ENCODE measurements at regions not wholly inside any gene's neighbourhood (a gene's known extent, or its start where the extent isn't known, plus 50 kb on each side); places are given as distances from the start of the nearest gene placed in this dataset.
A peak's percentile ranks its signal among the peaks of the same experiment; 100 is the strongest.

DNA sequence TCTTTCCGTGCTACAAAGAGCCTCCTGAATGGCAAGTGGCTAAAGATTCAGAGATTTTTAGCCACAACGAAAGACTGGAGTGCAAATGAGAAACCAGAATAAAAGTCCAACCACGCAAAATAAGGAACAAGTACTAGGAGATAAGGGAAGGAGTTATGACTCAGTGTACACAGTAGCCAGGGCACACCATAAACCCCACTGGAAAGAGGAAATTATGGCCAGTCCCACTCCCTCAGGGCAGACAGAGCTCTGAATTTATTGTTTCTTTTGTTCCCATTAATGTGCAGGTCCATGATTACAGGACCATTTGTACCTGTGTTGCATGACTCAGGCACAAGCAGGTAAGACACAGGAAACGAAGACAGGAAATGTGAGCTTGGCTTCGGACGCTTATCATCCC, 150.3 kb upstream of the PREP start:
- ChIA-PET CTCF (interaction anchor here (0.5 to 1.0 kb wide), 2 partner anchors 65 to 597 kb away, joined by 3 read pairs; no protein-coding TSS in a partner anchor), POLR2A (no interaction called here)
- Histone ChIP-seq H3K4me3 (no peak overlapping the region), H3K4me1 (peaks cover 7% of the 10 kb centered on the region; the same call in 1 of the 3 replicates), H3K27ac (peak overlapping the region; percentile 30 to 51; a peak in 3 of 6 replicates), H3K9me3 (no peaks in the 10 kb centered on the region), H3K4me2 (no peak overlapping the region)
- ATAC-seq (no peak), DNase-seq (ENCODE audit: low read depth in 1 of 2, low spot score in 1 of 2) (no peak), FAIRE-seq (no peak)
- TF ChIP-seq, protein P1, sequence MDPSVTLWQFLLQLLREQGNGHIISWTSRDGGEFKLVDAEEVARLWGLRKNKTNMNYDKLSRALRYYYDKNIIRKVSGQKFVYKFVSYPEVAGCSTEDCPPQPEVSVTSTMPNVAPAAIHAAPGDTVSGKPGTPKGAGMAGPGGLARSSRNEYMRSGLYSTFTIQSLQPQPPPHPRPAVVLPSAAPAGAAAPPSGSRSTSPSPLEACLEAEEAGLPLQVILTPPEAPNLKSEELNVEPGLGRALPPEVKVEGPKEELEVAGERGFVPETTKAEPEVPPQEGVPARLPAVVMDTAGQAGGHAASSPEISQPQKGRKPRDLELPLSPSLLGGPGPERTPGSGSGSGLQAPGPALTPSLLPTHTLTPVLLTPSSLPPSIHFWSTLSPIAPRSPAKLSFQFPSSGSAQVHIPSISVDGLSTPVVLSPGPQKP (IDR thresholded peaks at IDR 0.05; ENCODE audit: low read depth, low read length), result no peak
- no peak for TF ChIP-seq POLR2A (IDR thresholded peaks at IDR 0.05; ENCODE audit: low read length)
- no peak for TF ChIP-seq SREBF2 (IDR thresholded peaks at IDR 0.05)
- TF ChIP-seq CBX2 (IDR thresholded peaks at IDR 0.05; ENCODE audit: borderline replicate concordance, low read depth), result no peak
- no peak for TF ChIP-seq HOXB13 (CRISPR knock-in tag; IDR thresholded peaks at IDR 0.05; ENCODE audit: low read depth)
- no peak for TF ChIP-seq MAFK (IDR thresholded peaks at IDR 0.05; ENCODE audit: partially characterized antibody)
- TF ChIP-seq CBX8 (IDR thresholded peaks at IDR 0.05), result no peak
- no peak for TF ChIP-seq CHD4 (IDR thresholded peaks at IDR 0.05; ENCODE audit: borderline replicate concordance)
- no peak for TF ChIP-seq ZSCAN20 (CRISPR knock-in tag; IDR thresholded peaks at IDR 0.05)
- no peak for TF ChIP-seq RFX5 (IDR thresholded peaks at IDR 0.05)
- no peak for TF ChIP-seq POLR2AphosphoS2 (conservative IDR thresholded peaks at IDR 0.05; ENCODE audit: low read length)
- TF ChIP-seq FOXS1 (CRISPR knock-in tag; IDR thresholded peaks at IDR 0.05), result no peak
- no peak for TF ChIP-seq KDM5A (IDR thresholded peaks at IDR 0.05)
- TF ChIP-seq EP300 (IDR thresholded peaks at IDR 0.05), result no peak
- TF ChIP-seq JUN (IDR thresholded peaks at IDR 0.05), result no peak
- TF ChIP-seq MAZ (IDR thresholded peaks at IDR 0.05; ENCODE audit: borderline replicate concordance, low read depth, low read length), result no peak
- TF ChIP-seq NFE2L2 (conservative IDR thresholded peaks at IDR 0.05; ENCODE audit: low read length), result no peak
- TF ChIP-seq EHMT2 (IDR thresholded peaks at IDR 0.05; ENCODE audit: low read depth), result no peak
- WGBS (ENCODE audit: missing lambda C conversion rate), result 86% methylated on average over 6 of the region's 6 CpGs

DNA sequence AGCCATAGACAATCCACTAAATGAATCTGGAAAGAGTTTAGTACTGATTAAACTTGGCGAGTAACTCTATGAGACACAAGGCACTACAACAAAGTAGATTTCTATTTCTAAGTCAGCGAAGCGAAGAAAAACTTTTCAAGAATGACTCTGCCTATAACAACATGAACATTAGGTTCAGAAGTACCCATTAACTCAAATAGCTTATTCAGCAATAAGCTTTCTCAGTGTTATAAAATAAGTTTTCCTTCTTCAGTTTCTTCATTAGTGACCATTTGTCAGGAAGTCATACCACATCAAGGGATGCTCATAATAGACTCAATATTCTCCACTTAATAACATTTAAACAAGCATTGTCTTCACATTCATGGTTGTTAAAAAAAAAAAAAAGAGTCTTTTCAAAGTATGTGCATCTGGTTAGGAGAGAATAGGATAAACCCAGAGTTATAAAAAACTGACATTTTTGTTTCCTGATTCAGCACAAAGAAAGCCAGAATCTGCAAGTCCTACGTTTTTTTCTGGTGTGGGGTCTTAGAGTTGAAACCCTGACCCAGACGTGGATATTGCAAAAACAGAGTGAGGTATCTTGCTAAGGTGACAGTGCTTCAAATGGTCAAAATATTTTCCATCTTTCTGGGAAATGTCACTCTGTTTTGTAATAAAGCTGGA, 148.2 kb upstream of the PREP start:
- Histone ChIP-seq H3K4me1 (peaks cover 20% of the 10 kb centered on the region), H3K4me3 (no peak overlapping the region), H3K4me2 (no peak overlapping the region), H3K9me3 (no peaks in the 10 kb centered on the region), H3K27ac (0 out of 6 replicates have a peak overlapping the region, but pooled peaks of 1 of the 2 experiments have one; percentile 8)
- FAIRE-seq (no peak), ATAC-seq (no peak), DNase-seq (ENCODE audit: low read depth in 1 of 2, low spot score in 1 of 2) (no peak)
- ChIA-PET CTCF (no interaction called here), POLR2A (no interaction called here)
- WGBS (ENCODE audit: missing lambda C conversion rate), result 82% methylated on average over 5 of the region's 5 CpGs
- TF ChIP-seq MAFK (IDR thresholded peaks at IDR 0.05; ENCODE audit: partially characterized antibody), result peak; percentile 66
- TF ChIP-seq, protein P2, sequence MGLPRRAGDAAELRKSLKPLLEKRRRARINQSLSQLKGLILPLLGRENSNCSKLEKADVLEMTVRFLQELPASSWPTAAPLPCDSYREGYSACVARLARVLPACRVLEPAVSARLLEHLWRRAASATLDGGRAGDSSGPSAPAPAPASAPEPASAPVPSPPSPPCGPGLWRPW (IDR thresholded peaks at IDR 0.05), result no peak

DNA sequence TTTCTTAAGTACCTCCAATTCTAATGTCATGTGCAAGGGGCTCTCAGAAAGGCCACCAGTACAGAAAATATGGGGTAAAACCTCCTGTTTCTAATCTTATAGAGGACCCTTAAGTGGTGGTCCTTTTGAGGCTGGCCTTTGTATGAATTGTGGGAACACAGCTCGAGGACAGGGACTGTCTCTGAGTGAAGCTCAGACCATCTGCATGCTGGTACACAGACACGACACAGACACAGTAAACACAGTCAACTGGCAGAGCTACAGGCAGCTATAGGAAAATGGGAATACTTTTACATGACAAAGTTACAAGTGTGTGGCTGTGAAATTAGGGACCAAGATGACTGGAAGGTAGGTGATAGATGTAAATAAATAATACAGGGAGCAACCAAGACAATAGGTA, 143.9 kb upstream of the PREP start:
- CTCF ChIA-PET, result interaction anchor here (0.7 to 1.6 kb wide), 4 partner anchors 12 to 676 kb away, joined by 3 to 6 read pairs (median 4); no protein-coding TSS in a partner anchor
- TF ChIP-seq CBX8 (IDR thresholded peaks at IDR 0.05) (no peak), HDAC2 (IDR thresholded peaks at IDR 0.05) (no peak), KDM5A (IDR thresholded peaks at IDR 0.05) (no peak), FOXS1 (CRISPR knock-in tag; IDR thresholded peaks at IDR 0.05) (no peak), EP300 (IDR thresholded peaks at IDR 0.05) (no peak), RNF2 (IDR thresholded peaks at IDR 0.05; ENCODE audit: borderline replicate concordance, low read depth) (no peak), JUN (IDR thresholded peaks at IDR 0.05) (0 out of 5 replicates have a peak, but pooled peaks of 1 of the 2 experiments have one; percentile 13)
- TF ChIP-seq, protein P3, sequence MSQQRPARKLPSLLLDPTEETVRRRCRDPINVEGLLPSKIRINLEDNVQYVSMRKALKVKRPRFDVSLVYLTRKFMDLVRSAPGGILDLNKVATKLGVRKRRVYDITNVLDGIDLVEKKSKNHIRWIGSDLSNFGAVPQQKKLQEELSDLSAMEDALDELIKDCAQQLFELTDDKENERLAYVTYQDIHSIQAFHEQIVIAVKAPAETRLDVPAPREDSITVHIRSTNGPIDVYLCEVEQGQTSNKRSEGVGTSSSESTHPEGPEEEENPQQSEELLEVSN (IDR thresholded peaks at IDR 0.05; ENCODE audit: borderline replicate concordance, low read depth), result no peak
- TF ChIP-seq, protein P4, sequence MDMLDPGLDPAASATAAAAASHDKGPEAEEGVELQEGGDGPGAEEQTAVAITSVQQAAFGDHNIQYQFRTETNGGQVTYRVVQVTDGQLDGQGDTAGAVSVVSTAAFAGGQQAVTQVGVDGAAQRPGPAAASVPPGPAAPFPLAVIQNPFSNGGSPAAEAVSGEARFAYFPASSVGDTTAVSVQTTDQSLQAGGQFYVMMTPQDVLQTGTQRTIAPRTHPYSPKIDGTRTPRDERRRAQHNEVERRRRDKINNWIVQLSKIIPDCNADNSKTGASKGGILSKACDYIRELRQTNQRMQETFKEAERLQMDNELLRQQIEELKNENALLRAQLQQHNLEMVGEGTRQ (IDR thresholded peaks at IDR 0.05), result no peak
- peak overlapping the region; percentile 83 to 93 for H3K27ac ChIP-seq
- no peaks in the 10 kb centered on the region for H3K9me3 ChIP-seq
- POLR2A ChIA-PET, result interaction anchor here (0.5 to 1.2 kb wide), 2 partner anchors 539 to 541 kb away, joined by 3 to 6 read pairs; no protein-coding TSS in a partner anchor
- peaks cover 24% of the 10 kb centered on the region for H3K4me1 ChIP-seq
- FAIRE-seq (no peak), ATAC-seq (peak; percentile 47 to 76; a peak in 5 of 6 replicates), DNase-seq (ENCODE audit: low read depth in 1 of 2, low spot score in 1 of 2) (peak in 1 of 2 experiments; percentile 21)
- no peak overlapping the region for H3K4me3 ChIP-seq
- H3K4me2 ChIP-seq, result peak overlapping the region; percentile 65
- 4% methylated on average over 2 of the region's 2 CpGs for WGBS (ENCODE audit: missing lambda C conversion rate)
